HL-60 (cell line): ENCODE measurements at regions not wholly inside any gene's neighbourhood (a gene's known extent, or its start where the extent isn't known, plus 50 kb on each side); places are given as distances from the start of the nearest gene placed in this dataset.

Experiments used
- DNase-seq, 2 experiments: peaks; one replicate each; pipeline ENCODE4 v3.0.0-alpha.2; 2010 to 2020; ENCODE audit warnings: low read depth in 1 of 2, low spot score in 1 of 2
- H3K27ac ChIP-seq: fragments of 250-450 bp; sonication (Bioruptor Pico); replicated peaks from 2 replicates; pipeline ENCODE4 v1.5.1; 2020; ENCODE audit warnings: mild to moderate bottlenecking, moderate library complexity
- H3K27me3 ChIP-seq: fragments of 250-450 bp; sonication (Bioruptor Pico); 2 replicates; pipeline ENCODE4 v1.5.1; 2021; ENCODE audit warnings: mild to moderate bottlenecking, moderate library complexity; ENCODE audit not compliant: insufficient read depth, poor library complexity, severe bottlenecking
- H3K4me3 ChIP-seq: replicated peaks from 2 replicates; pipeline ENCODE4 v1.5.1; 2011; ENCODE audit warnings: mild to moderate bottlenecking, control low read depth, low read length; ENCODE audit not compliant: insufficient read depth
- GABPA ChIP-seq: IDR thresholded peaks from 2 replicates; pipeline ENCODE4 v1.6.1; 2012; ENCODE audit warnings: low read depth
- POLR2AphosphoS5 ChIP-seq: IDR thresholded peaks from 2 replicates; pipeline ENCODE4 v1.6.1; 2012; ENCODE audit warnings: low read depth
- REST ChIP-seq: IDR thresholded peaks from 2 replicates; pipeline ENCODE4 v1.6.1; 2012; ENCODE audit warnings: low read depth; ENCODE audit not compliant: insufficient replicate concordance
- SPI1 ChIP-seq: IDR thresholded peaks from 2 replicates; pipeline ENCODE4 v1.6.1; 2012; ENCODE audit warnings: low read depth, mild to moderate bottlenecking, borderline replicate concordance
- TF ChIP-seq, protein P1 (sequence below): IDR thresholded peaks from one replicate; pipeline ENCODE4 v1.5.1; 2011; ENCODE audit warnings: low read length, control low read depth, inconsistent platforms; ENCODE audit not compliant: insufficient read depth

- H3K27ac ChIP-seq = no peak overlapping the region
- H3K4me3 ChIP-seq = no peak overlapping the region
- TF ChIP-seq REST (no peak), GABPA (no peak), SPI1 (no peak), POLR2AphosphoS5 (no peak)
- TF ChIP-seq, protein P1, sequence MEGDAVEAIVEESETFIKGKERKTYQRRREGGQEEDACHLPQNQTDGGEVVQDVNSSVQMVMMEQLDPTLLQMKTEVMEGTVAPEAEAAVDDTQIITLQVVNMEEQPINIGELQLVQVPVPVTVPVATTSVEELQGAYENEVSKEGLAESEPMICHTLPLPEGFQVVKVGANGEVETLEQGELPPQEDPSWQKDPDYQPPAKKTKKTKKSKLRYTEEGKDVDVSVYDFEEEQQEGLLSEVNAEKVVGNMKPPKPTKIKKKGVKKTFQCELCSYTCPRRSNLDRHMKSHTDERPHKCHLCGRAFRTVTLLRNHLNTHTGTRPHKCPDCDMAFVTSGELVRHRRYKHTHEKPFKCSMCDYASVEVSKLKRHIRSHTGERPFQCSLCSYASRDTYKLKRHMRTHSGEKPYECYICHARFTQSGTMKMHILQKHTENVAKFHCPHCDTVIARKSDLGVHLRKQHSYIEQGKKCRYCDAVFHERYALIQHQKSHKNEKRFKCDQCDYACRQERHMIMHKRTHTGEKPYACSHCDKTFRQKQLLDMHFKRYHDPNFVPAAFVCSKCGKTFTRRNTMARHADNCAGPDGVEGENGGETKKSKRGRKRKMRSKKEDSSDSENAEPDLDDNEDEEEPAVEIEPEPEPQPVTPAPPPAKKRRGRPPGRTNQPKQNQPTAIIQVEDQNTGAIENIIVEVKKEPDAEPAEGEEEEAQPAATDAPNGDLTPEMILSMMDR = no peak
- DNase-seq = no peak
- peaks cover 2% of the 10 kb centered on the region for H3K27me3 ChIP-seq
Observed at GRCh38 chr11:87967459-87967858, 207.8 kb downstream of the RAB38 start.

GRCh38 chr11:87966694-87967093 is 208.5 kb downstream of the RAB38 start:
- DNase-seq = no peak
- TF ChIP-seq REST = no peak
- TF ChIP-seq POLR2AphosphoS5 = no peak
- no peak for TF ChIP-seq SPI1
- no peak for TF ChIP-seq GABPA
- TF ChIP-seq, protein P1 = no peak
- Histone ChIP-seq H3K4me3 (no peak overlapping the region), H3K27ac (no peak overlapping the region), H3K27me3 (peaks cover 2% of the 10 kb centered on the region)

- TF ChIP-seq, protein P1 = no peak
- TF ChIP-seq GABPA = no peak
- no peak for TF ChIP-seq POLR2AphosphoS5
- TF ChIP-seq SPI1 = no peak
- no peak for TF ChIP-seq REST
- DNase-seq = no peak
- peaks cover 2% of the 10 kb centered on the region for H3K27me3 ChIP-seq
- H3K4me3 ChIP-seq = no peak overlapping the region
- no peak overlapping the region for H3K27ac ChIP-seq
Observed at GRCh38 chr11:87966216-87966615, 209.0 kb downstream of the RAB38 start.
